NB4 (cell line): ENCODE measurements at regions not wholly inside any gene's neighbourhood (a gene's known extent, or its start where the extent isn't known, plus 50 kb on each side); places are given as distances from the start of the nearest gene placed in this dataset.

Experiments
- DNase-seq: peaks from one replicate; pipeline ENCODE4 v3.0.0; 2010; ENCODE audit warnings: low read depth
- H3K4me3 ChIP-seq: one replicate; pipeline ENCODE4 v1.5.1; 2011; ENCODE audit warnings: mild to moderate bottlenecking, low read depth, low read length, moderate library complexity
- MYC ChIP-seq: IDR thresholded peaks from 2 replicates; pipeline ENCODE4 v1.6.1; 2011; ENCODE audit warnings: low read depth, low read length
- POLR2A ChIP-seq: IDR thresholded peaks from 2 replicates; pipeline ENCODE4 v1.6.1; 2011; ENCODE audit warnings: mild to moderate bottlenecking; ENCODE audit not compliant: insufficient read length; ENCODE audit errors: extremely low read depth
- TF ChIP-seq, protein P1 (sequence below): IDR thresholded peaks from one replicate; pipeline ENCODE4 v1.5.1; 2012; ENCODE audit warnings: low read depth, low read length
- TF ChIP-seq, protein P2 (sequence below): IDR thresholded peaks from 2 replicates; pipeline ENCODE4 v1.6.1; 2011; ENCODE audit warnings: low read depth, low read length

DNA sequence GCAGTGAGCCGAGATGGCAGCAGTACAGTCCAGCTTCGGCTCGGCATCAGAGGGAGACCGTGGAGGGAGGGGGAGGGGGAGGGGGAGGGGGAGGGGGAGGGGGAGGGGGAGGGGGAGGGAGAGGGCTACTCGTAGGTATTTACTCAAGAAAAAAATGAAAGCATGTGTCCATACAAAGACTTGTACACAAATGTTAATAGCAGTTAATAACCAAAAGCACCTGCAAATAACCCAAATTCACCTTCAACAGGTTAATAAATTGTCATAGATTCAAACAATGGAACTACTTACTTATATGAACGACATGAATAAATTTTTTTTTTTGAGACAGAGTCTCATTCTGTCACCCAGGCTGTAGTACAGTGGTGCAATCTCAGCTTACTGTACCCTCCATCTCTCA is 152.4 kb downstream of the BRMS1L start:
- TF ChIP-seq POLR2A (no peak), MYC (no peak)
- TF ChIP-seq, protein P1, sequence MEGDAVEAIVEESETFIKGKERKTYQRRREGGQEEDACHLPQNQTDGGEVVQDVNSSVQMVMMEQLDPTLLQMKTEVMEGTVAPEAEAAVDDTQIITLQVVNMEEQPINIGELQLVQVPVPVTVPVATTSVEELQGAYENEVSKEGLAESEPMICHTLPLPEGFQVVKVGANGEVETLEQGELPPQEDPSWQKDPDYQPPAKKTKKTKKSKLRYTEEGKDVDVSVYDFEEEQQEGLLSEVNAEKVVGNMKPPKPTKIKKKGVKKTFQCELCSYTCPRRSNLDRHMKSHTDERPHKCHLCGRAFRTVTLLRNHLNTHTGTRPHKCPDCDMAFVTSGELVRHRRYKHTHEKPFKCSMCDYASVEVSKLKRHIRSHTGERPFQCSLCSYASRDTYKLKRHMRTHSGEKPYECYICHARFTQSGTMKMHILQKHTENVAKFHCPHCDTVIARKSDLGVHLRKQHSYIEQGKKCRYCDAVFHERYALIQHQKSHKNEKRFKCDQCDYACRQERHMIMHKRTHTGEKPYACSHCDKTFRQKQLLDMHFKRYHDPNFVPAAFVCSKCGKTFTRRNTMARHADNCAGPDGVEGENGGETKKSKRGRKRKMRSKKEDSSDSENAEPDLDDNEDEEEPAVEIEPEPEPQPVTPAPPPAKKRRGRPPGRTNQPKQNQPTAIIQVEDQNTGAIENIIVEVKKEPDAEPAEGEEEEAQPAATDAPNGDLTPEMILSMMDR: no peak
- H3K4me3 ChIP-seq: no peak overlapping the region
- DNase-seq: no peak

DNA sequence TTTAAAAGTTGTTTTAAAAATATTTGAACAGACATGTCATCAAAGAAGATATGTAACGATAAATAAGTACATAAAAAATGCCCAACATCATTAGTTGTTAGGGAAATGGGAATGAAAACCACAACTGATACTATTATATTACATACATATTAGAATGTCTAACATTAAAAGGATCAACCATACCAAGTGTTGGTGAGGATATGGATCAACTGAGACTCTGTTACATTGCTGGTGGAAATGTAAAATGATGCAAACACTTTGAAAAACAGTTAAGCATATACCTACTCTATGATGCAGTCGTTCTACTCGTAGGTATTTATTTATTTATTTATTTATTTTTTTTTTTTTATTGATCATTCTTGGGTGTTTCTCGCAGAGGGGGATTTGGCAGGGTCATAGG is 149.7 kb downstream of the BRMS1L start:
- no peak overlapping the region for H3K4me3 ChIP-seq
- TF ChIP-seq, protein P1: no peak
- TF ChIP-seq POLR2A (no peak), MYC (no peak)
- TF ChIP-seq, protein P2, sequence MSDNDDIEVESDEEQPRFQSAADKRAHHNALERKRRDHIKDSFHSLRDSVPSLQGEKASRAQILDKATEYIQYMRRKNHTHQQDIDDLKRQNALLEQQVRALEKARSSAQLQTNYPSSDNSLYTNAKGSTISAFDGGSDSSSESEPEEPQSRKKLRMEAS: no peak

DNA sequence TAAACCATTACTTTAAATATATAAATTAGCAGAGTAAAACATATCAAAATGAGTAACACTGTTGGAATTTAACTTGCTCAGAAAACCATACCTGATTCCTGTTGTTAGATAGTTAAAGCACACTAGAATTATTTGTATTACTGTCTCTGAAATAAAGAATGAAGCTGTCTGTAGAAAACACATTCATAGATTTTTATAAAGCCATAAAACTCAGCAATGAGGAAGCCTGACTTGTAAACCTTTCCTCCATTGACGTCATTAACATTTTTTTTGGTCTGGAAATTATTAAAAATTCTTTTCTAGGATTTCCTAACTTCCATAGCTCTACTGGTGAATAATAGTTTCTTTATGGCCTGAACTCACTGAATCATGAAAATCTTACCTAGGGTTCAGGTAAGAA is 147.6 kb downstream of the BRMS1L start:
- DNase-seq: no peak
- H3K4me3 ChIP-seq: no peak overlapping the region
- TF ChIP-seq, protein P2: no peak
- TF ChIP-seq, protein P1: no peak
- TF ChIP-seq MYC (no peak), POLR2A (no peak)

More for the DNA sequence above, 149.7 kb downstream of the BRMS1L start:
- DNase-seq: no peak

DNA sequence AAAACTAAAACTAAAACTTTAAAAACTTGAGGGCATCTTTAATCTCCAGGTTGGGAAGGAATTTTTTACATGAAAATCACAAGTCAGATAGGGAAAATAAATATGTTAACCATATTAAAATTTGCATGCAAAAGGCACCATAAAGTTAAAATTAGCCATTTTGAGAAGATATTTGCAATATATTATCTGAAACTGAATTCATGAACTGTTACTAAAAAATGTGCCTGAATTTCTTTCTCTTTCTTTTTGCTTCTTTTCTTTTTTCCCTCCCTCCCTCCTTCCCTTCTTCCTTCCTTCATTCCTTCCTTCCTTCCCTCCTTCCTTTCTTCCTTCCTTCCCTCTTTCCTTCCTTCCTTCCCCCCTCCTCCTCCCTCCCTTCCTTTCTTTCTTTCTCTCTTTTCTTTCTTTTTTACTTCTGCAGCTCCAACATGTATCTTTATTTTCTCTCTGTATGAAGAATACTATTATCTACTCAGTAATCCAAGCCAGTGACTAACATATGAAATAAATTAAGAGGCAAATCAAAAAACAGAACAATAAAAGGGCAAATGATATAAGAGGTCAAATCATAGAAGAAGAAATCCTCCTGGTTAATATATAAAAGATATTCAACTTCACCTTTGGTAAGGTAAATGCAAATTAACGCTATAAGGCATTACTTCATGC is 146.0 kb downstream of the BRMS1L start:
- DNase-seq: no peak
- no peak overlapping the region for H3K4me3 ChIP-seq
- TF ChIP-seq, protein P2: no peak
- TF ChIP-seq MYC (no peak), POLR2A (no peak)
- TF ChIP-seq, protein P1: no peak

DNA sequence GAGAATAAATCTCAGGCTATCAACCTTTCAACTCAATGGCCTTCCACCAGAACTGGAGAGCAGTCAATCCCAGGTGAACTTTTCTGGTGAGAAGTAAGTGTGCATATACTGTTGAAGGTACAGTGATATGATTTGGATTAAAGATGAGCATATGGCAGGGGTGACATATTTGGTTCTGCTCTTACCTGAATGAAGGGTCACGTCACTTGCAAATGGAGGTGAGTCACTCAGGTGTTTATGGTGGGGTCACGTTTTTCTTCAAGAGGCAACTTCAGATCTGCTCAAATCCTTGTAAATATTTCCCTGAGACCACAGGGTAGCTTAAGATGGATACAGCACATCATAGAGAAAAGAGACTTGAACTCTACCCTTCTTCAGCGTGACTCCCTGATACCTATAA is 143.2 kb downstream of the BRMS1L start:
- TF ChIP-seq, protein P2: no peak
- no peak for TF ChIP-seq MYC
- TF ChIP-seq POLR2A: no peak
- TF ChIP-seq, protein P1: no peak
- no peak overlapping the region for H3K4me3 ChIP-seq
- no peak for DNase-seq
